GM13977 (cell line): ENCODE measurements at regions not wholly inside any gene's neighbourhood (a gene's known extent, or its start where the extent isn't known, plus 50 kb on each side); places are given as distances from the start of the nearest gene placed in this dataset.

Source experiments
- DNase-seq: peaks from one replicate; pipeline ENCODE4 v3.0.0; 2012; ENCODE audit warnings: low spot score
- CTCF ChIP-seq: IDR thresholded peaks from 2 replicates; pipeline ENCODE4 v1.5.1; 2012; ENCODE audit warnings: mild to moderate bottlenecking, control low read depth; ENCODE audit not compliant: insufficient read depth; ENCODE audit errors: extremely low read depth, missing control alignments
- in situ Hi-C: fragments of 300-500 bp; cut with MboI; formaldehyde crosslinking; loops from one replicate; pipeline ENCODE4 v1.12.0; 2022; ENCODE audit warnings: low sequenced_read_pairs, low pct_unique_long_range_greater_than_20kb, mixed read lengths, inconsistent platforms; ENCODE audit not compliant: unreplicated experiment

GRCh38 chr4:124462954-124463828 is 249.3 kb downstream of the ANKRD50 start:
- no peak for DNase-seq
- no peak for TF ChIP-seq CTCF
- in situ Hi-C loops = no loop called here

GRCh38 chr4:124464836-124465235 is 247.7 kb downstream of the ANKRD50 start:
- DNase-seq = no peak
- no peak for TF ChIP-seq CTCF
- in situ Hi-C loops = no loop called here

- DNase-seq = no peak
- in situ Hi-C loops = no loop called here
- TF ChIP-seq CTCF = no peak
Observed at GRCh38 chr4:124468360-124468759, 244.2 kb downstream of the ANKRD50 start.

- no peak for TF ChIP-seq CTCF
- DNase-seq = no peak
- in situ Hi-C loops = no loop called here
Observed at GRCh38 chr4:124469981-124470380, 242.6 kb downstream of the ANKRD50 start.

- TF ChIP-seq CTCF = no peak
- DNase-seq = no peak
- in situ Hi-C loops = no loop called here
Observed at GRCh38 chr4:124478470-124478869, 234.1 kb downstream of the ANKRD50 start.

- in situ Hi-C loops = no loop called here
- DNase-seq = no peak
- no peak for TF ChIP-seq CTCF
Observed at GRCh38 chr4:124480061-124480460, 232.5 kb downstream of the ANKRD50 start.
